Epidermal melanocyte (primary cell): ENCODE measurements at regions not wholly inside any gene's neighbourhood (a gene's known extent, or its start where the extent isn't known, plus 50 kb on each side); places are given as distances from the start of the nearest gene placed in this dataset.

ENCODE experiments used
- DNase-seq: peaks from one replicate; pipeline ENCODE4 v3.0.0; 2011; ENCODE audit warnings: low spot score; ENCODE audit not compliant: insufficient read length

GRCh38 chr3:6165951-6166350 lies 695.0 kb upstream of the GRM7 start:
- no peak for DNase-seq

- DNase-seq, result no peak
These were observed 692.7 kb upstream of the GRM7 start for GRCh38 chr3:6168256-6168655.

- no peak for DNase-seq
These were observed 687.9 kb upstream of the GRM7 start for GRCh38 chr3:6172871-6173642.

GRCh38 chr3:6177417-6177816 lies 683.5 kb upstream of the GRM7 start:
- no peak for DNase-seq

- DNase-seq, result no peak
These were observed 681.2 kb upstream of the GRM7 start for GRCh38 chr3:6179761-6180160.

GRCh38 chr3:6180171-6180570 lies 680.7 kb upstream of the GRM7 start:
- DNase-seq, result no peak

GRCh38 chr3:6182476-6182875 lies 678.4 kb upstream of the GRM7 start:
- DNase-seq, result no peak

GRCh38 chr3:6182909-6183308 lies 678.0 kb upstream of the GRM7 start:
- no peak for DNase-seq

GRCh38 chr3:6189384-6189783 lies 671.5 kb upstream of the GRM7 start:
- DNase-seq, result no peak

- DNase-seq, result no peak
These were observed 656.0 kb upstream of the GRM7 start for GRCh38 chr3:6204891-6205290.

- no peak for DNase-seq
These were observed 644.5 kb upstream of the GRM7 start for GRCh38 chr3:6216135-6217026.

- DNase-seq, result no peak
These were observed 640.5 kb upstream of the GRM7 start for GRCh38 chr3:6220447-6220846.

GRCh38 chr3:6222069-6222468 lies 638.8 kb upstream of the GRM7 start:
- DNase-seq, result no peak

- no peak for DNase-seq
These were observed 637.3 kb upstream of the GRM7 start for GRCh38 chr3:6223572-6223971.

- DNase-seq, result no peak
These were observed 631.8 kb upstream of the GRM7 start for GRCh38 chr3:6228958-6229683.

GRCh38 chr3:6229778-6230410 lies 631.0 kb upstream of the GRM7 start:
- no peak for DNase-seq

- no peak for DNase-seq
These were observed 618.8 kb upstream of the GRM7 start for GRCh38 chr3:6242104-6242503.

- DNase-seq, result no peak
These were observed 612.4 kb upstream of the GRM7 start for GRCh38 chr3:6248528-6248927.

GRCh38 chr3:6249679-6250078 lies 611.2 kb upstream of the GRM7 start:
- DNase-seq, result no peak

GRCh38 chr3:6250167-6250566 lies 610.7 kb upstream of the GRM7 start:
- no peak for DNase-seq

GRCh38 chr3:6251612-6252400 lies 609.1 kb upstream of the GRM7 start:
- no peak for DNase-seq
